ENCODE measurements at regions not wholly inside any gene's neighbourhood (a gene's known extent, or its start where the extent isn't known, plus 50 kb on each side); places are given as distances from the start of the nearest gene placed in this dataset.

DNA sequence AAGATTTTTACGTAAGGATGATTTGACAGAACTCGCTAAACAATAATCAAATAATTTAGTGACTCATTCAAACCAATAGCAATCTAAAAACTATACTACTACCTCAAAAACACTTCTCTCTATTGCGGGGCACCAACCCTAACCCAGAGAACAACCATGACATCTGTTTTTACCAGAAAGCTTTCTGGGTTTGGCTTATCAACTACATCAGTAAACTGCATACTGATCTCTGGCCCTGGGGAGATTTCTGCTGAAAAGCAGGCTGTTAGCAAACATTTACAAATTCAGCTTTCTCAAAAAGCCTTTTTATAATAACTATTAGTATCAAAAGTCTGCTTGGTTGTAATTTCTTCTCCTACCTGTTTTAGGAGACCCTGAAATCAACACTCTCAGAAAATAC is 144.5 kb upstream of the ZWINT start:
- Histone ChIP-seq H3K79me2 (no peaks in the 10 kb centered on the region), H3K9ac (no peak overlapping the region), H3K9me3 (ENCODE audit: control insufficient read depth, low read length) (no peaks in the 10 kb centered on the region), H2AFZ (no peak overlapping the region), H3K27ac (no peak overlapping the region), H3K4me2 (ENCODE audit: low read length) (no peak overlapping the region), H3K4me3 (ENCODE audit: low read depth, low read length) (no peak overlapping the region), H3K27me3 (ENCODE audit: control insufficient read depth, insufficient read depth, low read length) (no peaks in the 10 kb centered on the region), H3K4me1 (no peaks in the 10 kb centered on the region), H3K36me3 (ENCODE audit: control insufficient read depth, insufficient read depth, low read length) (no peaks in the 10 kb centered on the region)
- TF ChIP-seq, protein P1, sequence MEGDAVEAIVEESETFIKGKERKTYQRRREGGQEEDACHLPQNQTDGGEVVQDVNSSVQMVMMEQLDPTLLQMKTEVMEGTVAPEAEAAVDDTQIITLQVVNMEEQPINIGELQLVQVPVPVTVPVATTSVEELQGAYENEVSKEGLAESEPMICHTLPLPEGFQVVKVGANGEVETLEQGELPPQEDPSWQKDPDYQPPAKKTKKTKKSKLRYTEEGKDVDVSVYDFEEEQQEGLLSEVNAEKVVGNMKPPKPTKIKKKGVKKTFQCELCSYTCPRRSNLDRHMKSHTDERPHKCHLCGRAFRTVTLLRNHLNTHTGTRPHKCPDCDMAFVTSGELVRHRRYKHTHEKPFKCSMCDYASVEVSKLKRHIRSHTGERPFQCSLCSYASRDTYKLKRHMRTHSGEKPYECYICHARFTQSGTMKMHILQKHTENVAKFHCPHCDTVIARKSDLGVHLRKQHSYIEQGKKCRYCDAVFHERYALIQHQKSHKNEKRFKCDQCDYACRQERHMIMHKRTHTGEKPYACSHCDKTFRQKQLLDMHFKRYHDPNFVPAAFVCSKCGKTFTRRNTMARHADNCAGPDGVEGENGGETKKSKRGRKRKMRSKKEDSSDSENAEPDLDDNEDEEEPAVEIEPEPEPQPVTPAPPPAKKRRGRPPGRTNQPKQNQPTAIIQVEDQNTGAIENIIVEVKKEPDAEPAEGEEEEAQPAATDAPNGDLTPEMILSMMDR (IDR thresholded peaks at IDR 0.05), result no peak

- no peak overlapping the region for H3K27ac ChIP-seq
- H3K9me3 ChIP-seq (ENCODE audit: control insufficient read depth, low read length), result no peaks in the 10 kb centered on the region
- H3K4me3 ChIP-seq (ENCODE audit: low read depth, low read length), result no peak overlapping the region
- TF ChIP-seq, protein P1 (IDR thresholded peaks at IDR 0.05), result no peak
- no peak overlapping the region for H3K4me2 ChIP-seq (ENCODE audit: low read length)
- no peaks in the 10 kb centered on the region for H3K79me2 ChIP-seq
- H3K36me3 ChIP-seq (ENCODE audit: control insufficient read depth, insufficient read depth, low read length), result no peaks in the 10 kb centered on the region
- no peaks in the 10 kb centered on the region for H3K4me1 ChIP-seq
- no peak overlapping the region for H2AFZ ChIP-seq
- H3K27me3 ChIP-seq (ENCODE audit: control insufficient read depth, insufficient read depth, low read length), result no peaks in the 10 kb centered on the region
- H3K9ac ChIP-seq, result no peak overlapping the region
Observed at GRCh38 chr10:56496186-56496486, 135.1 kb upstream of the ZWINT start.

DNA sequence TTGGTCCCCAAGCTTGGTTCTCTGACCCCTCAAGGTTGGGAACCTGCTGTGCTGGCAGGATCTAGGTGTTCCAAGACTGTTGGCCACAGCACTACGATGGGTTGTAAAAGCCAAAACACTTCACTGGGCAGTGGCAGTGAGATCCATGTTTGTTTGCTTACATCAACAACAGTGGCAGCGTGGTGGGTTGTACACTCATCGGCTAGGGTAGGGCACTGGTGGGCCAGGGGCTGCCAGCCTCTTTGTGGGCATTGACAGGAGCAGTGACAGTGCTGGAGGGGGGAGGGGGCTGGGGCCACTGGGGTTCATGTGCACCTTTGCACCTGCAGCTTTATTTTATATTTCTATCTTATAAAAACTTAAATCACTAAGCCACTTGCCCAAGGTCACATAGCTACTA is 126.7 kb upstream of the ZWINT start:
- no peak overlapping the region for H3K27ac ChIP-seq
- TF ChIP-seq, protein P1 (IDR thresholded peaks at IDR 0.05), result no peak
- H3K79me2 ChIP-seq, result no peaks in the 10 kb centered on the region
- no peak overlapping the region for H2AFZ ChIP-seq
- no peaks in the 10 kb centered on the region for H3K4me1 ChIP-seq
- H3K9ac ChIP-seq, result no peak overlapping the region
- no peaks in the 10 kb centered on the region for H3K36me3 ChIP-seq (ENCODE audit: control insufficient read depth, insufficient read depth, low read length)
- no peaks in the 10 kb centered on the region for H3K9me3 ChIP-seq (ENCODE audit: control insufficient read depth, low read length)
- H3K4me3 ChIP-seq (ENCODE audit: low read depth, low read length), result no peak overlapping the region
- no peaks in the 10 kb centered on the region for H3K27me3 ChIP-seq (ENCODE audit: control insufficient read depth, insufficient read depth, low read length)
- H3K4me2 ChIP-seq (ENCODE audit: low read length), result no peak overlapping the region

DNA sequence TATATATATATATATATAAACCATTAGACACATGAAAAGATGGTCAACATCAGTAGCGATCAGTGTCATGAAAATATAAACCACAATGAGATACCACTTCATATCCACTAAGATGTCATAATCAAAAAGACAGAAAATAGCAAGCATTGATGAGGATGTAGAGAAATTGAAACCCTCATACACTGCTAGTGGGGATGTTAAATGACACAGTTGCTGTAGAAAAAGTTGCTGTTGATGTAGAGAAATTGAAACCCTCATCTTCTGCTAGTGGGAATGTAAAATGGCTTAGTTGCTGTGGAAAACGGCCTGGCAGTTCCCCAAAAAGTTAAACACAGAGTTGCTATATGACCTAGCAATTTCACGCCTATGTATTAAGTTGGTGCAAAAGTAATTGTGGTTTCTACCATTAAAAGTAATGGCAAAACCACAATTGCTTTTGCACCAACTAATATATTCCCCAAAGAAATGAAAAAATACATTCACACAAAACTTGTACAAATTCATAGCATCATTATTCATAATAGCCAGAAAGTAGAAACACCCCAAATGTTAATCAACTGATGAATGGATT is 120.5 kb upstream of the ZWINT start:
- Histone ChIP-seq H3K27ac (no peak overlapping the region), H3K9ac (no peak overlapping the region), H3K4me1 (no peaks in the 10 kb centered on the region), H3K9me3 (ENCODE audit: control insufficient read depth, low read length) (no peaks in the 10 kb centered on the region), H3K79me2 (no peaks in the 10 kb centered on the region), H2AFZ (no peak overlapping the region), H3K27me3 (ENCODE audit: control insufficient read depth, insufficient read depth, low read length) (no peaks in the 10 kb centered on the region), H3K4me2 (ENCODE audit: low read length) (no peak overlapping the region), H3K4me3 (ENCODE audit: low read depth, low read length) (no peak overlapping the region), H3K36me3 (ENCODE audit: control insufficient read depth, insufficient read depth, low read length) (no peaks in the 10 kb centered on the region)
- TF ChIP-seq, protein P1 (IDR thresholded peaks at IDR 0.05), result no peak

- Histone ChIP-seq H3K9ac (no peak overlapping the region), H3K79me2 (no peaks in the 10 kb centered on the region), H3K4me2 (ENCODE audit: low read length) (no peak overlapping the region), H3K4me3 (ENCODE audit: low read depth, low read length) (no peak overlapping the region), H3K4me1 (no peaks in the 10 kb centered on the region), H3K27ac (no peak overlapping the region), H3K9me3 (ENCODE audit: control insufficient read depth, low read length) (no peaks in the 10 kb centered on the region), H3K27me3 (ENCODE audit: control insufficient read depth, insufficient read depth, low read length) (no peaks in the 10 kb centered on the region), H2AFZ (no peak overlapping the region), H3K36me3 (ENCODE audit: control insufficient read depth, insufficient read depth, low read length) (no peaks in the 10 kb centered on the region)
- TF ChIP-seq, protein P1 (IDR thresholded peaks at IDR 0.05), result no peak
Observed at GRCh38 chr10:56472978-56473377, 111.9 kb upstream of the ZWINT start.

Data from parathyroid adenoma (tissue), 2 donors.